ENCODE measurements at regions not wholly inside any gene's neighbourhood (a gene's known extent, or its start where the extent isn't known, plus 50 kb on each side); places are given as distances from the start of the nearest gene placed in this dataset.
"Not testable (repeated sequence)": the region's sequence is repeated elsewhere in the genome, so short reads cannot be mapped to it uniquely, and the experiment has no call there.

- H3K9me3 ChIP-seq: peaks cover 0 to 4% (median 0%) of the 10 kb centered on the region in 4 donors
- H3K4me1 ChIP-seq: no peaks in the 10 kb centered on the region
- no peak for DNase-seq
- no peaks in the 10 kb centered on the region for H3K27me3 ChIP-seq
- intact Hi-C loops (cut with DNase I; ENCODE audit: low total_unique reads): no loop called here
- TF ChIP-seq POLR2AphosphoS5 (IDR thresholded peaks at IDR 0.05) (no peak), POLR2A (IDR thresholded peaks at IDR 0.05) (no peak), EP300 (IDR thresholded peaks at IDR 0.05) (no peak)
- TF ChIP-seq, protein P1, sequence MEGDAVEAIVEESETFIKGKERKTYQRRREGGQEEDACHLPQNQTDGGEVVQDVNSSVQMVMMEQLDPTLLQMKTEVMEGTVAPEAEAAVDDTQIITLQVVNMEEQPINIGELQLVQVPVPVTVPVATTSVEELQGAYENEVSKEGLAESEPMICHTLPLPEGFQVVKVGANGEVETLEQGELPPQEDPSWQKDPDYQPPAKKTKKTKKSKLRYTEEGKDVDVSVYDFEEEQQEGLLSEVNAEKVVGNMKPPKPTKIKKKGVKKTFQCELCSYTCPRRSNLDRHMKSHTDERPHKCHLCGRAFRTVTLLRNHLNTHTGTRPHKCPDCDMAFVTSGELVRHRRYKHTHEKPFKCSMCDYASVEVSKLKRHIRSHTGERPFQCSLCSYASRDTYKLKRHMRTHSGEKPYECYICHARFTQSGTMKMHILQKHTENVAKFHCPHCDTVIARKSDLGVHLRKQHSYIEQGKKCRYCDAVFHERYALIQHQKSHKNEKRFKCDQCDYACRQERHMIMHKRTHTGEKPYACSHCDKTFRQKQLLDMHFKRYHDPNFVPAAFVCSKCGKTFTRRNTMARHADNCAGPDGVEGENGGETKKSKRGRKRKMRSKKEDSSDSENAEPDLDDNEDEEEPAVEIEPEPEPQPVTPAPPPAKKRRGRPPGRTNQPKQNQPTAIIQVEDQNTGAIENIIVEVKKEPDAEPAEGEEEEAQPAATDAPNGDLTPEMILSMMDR (IDR thresholded peaks at IDR 0.05): no peak
- WGBS, 5 donors: 29 to 36% (median 33%) methylated on average over 1 of the region's 1 CpG
- H3K36me3 ChIP-seq: no peaks in the 10 kb centered on the region
- no peak overlapping the region for H3K27ac ChIP-seq
- no peak overlapping the region for H3K4me3 ChIP-seq
Observed at GRCh38 chr4:72875138-72875537, 194.4 kb downstream of the COX18 start.

GRCh38 chr4:72864898-72865297 lies 204.6 kb downstream of the COX18 start:
- no peak for DNase-seq
- H3K27ac ChIP-seq: no peak overlapping the region
- H3K9me3 ChIP-seq: peaks cover 7 to 22% (median 18%) of the 10 kb centered on the region in 4 donors
- no peaks in the 10 kb centered on the region for H3K4me1 ChIP-seq
- intact Hi-C loops (cut with DNase I; ENCODE audit: low total_unique reads): no loop called here
- H3K27me3 ChIP-seq: no peaks in the 10 kb centered on the region
- H3K36me3 ChIP-seq: no peaks in the 10 kb centered on the region
- TF ChIP-seq, protein P1 (IDR thresholded peaks at IDR 0.05): no peak
- TF ChIP-seq POLR2A (IDR thresholded peaks at IDR 0.05) (no peak), POLR2AphosphoS5 (IDR thresholded peaks at IDR 0.05) (no peak), EP300 (IDR thresholded peaks at IDR 0.05) (no peak)
- H3K4me3 ChIP-seq: no peak overlapping the region

DNA sequence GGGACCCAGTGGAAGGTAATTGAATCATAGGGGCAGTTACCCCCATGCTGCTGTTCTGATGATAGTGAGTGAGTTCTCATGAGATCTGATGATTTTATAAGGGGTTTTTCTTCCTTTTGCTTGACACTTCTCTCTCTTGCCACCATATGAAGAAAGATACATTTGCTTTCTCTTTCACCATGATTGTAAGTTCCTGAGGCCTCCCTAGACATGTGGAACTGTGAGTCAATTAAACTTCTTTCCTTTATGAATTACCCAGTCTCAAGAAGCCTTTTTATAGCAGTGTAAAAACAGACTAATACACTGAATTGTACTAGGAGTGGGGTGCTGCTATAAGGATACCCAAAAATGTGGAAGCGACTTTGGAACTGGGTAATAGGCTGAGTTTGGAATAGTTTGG lies 205.2 kb downstream of the COX18 start:
- H3K9me3 ChIP-seq: peaks cover 7 to 22% (median 18%) of the 10 kb centered on the region in 4 donors
- H3K4me3 ChIP-seq; H3K27me3 ChIP-seq; intact Hi-C loops (cut with DNase I; ENCODE audit: low total_unique reads); H3K4me1 ChIP-seq; H3K27ac ChIP-seq; H3K36me3 ChIP-seq; DNase-seq: not testable (repeated sequence)
- WGBS, 5 donors: 68 to 93% (median 89%) methylated on average over 1 of the region's 1 CpG

DNA sequence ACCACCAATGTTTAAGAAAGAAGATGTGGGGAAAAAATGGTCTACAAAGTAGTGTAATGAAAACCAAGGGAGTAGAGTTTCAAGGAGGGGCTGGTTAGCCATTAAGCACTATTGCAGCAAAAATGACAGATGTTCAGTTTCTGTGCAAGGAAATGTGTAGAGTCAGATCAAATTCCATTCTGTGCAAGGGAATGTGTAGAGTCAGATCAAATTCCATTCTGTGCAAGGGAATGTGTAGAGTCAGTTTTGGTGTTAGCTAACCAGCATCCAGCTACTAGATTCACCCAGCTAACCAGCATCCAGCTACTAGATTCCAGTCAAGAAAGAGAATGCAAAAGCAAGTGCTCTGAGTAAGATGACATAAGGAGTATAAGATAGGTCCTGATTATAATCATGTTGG lies 208.8 kb downstream of the COX18 start:
- Histone ChIP-seq H3K4me1 (no peaks in the 10 kb centered on the region), H3K27ac (no peak overlapping the region), H3K9me3 (no peaks in the 10 kb centered on the region), H3K4me3 (no peak overlapping the region), H3K27me3 (no peaks in the 10 kb centered on the region), H3K36me3 (no peaks in the 10 kb centered on the region)
- TF ChIP-seq EP300 (IDR thresholded peaks at IDR 0.05) (no peak), POLR2A (IDR thresholded peaks at IDR 0.05) (no peak), POLR2AphosphoS5 (IDR thresholded peaks at IDR 0.05) (no peak)
- TF ChIP-seq, protein P1 (IDR thresholded peaks at IDR 0.05): no peak
- DNase-seq: no peak
- intact Hi-C loops (cut with DNase I; ENCODE audit: low total_unique reads): no loop called here

DNA sequence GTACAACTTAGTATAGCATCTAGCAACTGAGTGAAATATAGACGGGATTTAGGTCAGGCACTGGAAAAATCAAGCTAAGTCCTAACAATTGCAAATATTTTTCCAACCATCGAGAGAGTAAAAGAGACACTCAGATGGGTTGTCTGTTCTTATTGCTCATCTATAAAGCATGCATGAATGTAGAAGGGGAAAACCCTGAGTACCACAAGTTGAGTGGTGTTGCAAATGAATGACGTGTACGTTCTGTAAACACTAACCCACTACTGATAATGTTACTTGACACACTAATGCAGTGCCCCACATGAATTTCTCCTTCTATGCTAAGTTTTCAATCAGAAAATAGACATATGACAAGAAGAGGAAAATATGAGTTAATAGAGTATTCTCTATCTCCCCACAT lies 211.2 kb downstream of the COX18 start:
- TF ChIP-seq, protein P1 (IDR thresholded peaks at IDR 0.05): no peak
- TF ChIP-seq EP300 (IDR thresholded peaks at IDR 0.05) (no peak), POLR2AphosphoS5 (IDR thresholded peaks at IDR 0.05) (no peak), POLR2A (IDR thresholded peaks at IDR 0.05) (no peak)
- WGBS, 5 donors: 66 to 86% (median 74%) methylated on average over 4 of the region's 4 CpGs
- Histone ChIP-seq H3K4me3 (no peak overlapping the region), H3K27ac (no peak overlapping the region), H3K36me3 (no peaks in the 10 kb centered on the region), H3K9me3 (no peaks in the 10 kb centered on the region), H3K27me3 (no peaks in the 10 kb centered on the region), H3K4me1 (no peaks in the 10 kb centered on the region)
- DNase-seq: no peak
- intact Hi-C loops (cut with DNase I; ENCODE audit: low total_unique reads): no loop called here

All from stomach (tissue), 8 donors.